ENCODE measurements at regions not wholly inside any gene's neighbourhood (a gene's known extent, or its start where the extent isn't known, plus 50 kb on each side); places are given as distances from the start of the nearest gene placed in this dataset.

DNA sequence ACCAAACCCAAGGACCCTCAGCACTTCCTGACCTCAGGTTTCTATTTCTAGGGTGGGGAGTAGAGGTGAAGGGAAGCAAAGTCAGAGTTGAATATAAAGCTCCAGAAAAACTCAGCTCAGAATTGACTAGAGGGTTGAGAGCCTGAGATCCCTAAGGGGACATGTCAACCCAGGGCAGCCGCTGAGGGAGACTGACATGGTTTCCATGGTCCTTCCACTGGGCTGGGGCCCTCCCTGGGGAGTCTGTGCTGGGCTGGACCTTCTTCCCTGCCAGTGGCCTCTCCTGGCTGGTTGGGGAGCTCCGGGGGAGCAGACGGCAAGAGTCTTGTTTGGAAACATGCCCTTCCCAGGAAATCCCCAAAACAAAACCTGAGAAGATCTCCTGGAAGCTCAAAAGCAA lies 121.3 kb downstream of the METRNL start:
- Mint-ChIP-seq H3K4me1 (ENCODE audit: unreplicated experiment) (peaks cover 9% of the 10 kb centered on the region), H3K27me3 (no peaks in the 10 kb centered on the region), H3K27ac (no peak overlapping the region), H3K36me3 (no peaks in the 10 kb centered on the region), H3K9me3 (peaks cover 7% of the 10 kb centered on the region), H3K4me3 (no peak overlapping the region)
- TF ChIP-seq, protein P1, sequence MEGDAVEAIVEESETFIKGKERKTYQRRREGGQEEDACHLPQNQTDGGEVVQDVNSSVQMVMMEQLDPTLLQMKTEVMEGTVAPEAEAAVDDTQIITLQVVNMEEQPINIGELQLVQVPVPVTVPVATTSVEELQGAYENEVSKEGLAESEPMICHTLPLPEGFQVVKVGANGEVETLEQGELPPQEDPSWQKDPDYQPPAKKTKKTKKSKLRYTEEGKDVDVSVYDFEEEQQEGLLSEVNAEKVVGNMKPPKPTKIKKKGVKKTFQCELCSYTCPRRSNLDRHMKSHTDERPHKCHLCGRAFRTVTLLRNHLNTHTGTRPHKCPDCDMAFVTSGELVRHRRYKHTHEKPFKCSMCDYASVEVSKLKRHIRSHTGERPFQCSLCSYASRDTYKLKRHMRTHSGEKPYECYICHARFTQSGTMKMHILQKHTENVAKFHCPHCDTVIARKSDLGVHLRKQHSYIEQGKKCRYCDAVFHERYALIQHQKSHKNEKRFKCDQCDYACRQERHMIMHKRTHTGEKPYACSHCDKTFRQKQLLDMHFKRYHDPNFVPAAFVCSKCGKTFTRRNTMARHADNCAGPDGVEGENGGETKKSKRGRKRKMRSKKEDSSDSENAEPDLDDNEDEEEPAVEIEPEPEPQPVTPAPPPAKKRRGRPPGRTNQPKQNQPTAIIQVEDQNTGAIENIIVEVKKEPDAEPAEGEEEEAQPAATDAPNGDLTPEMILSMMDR (conservative IDR thresholded peaks at IDR 0.05) = no peak
- no peak for DNase-seq (ENCODE audit: extremely low spot score, unreplicated experiment)

DNA sequence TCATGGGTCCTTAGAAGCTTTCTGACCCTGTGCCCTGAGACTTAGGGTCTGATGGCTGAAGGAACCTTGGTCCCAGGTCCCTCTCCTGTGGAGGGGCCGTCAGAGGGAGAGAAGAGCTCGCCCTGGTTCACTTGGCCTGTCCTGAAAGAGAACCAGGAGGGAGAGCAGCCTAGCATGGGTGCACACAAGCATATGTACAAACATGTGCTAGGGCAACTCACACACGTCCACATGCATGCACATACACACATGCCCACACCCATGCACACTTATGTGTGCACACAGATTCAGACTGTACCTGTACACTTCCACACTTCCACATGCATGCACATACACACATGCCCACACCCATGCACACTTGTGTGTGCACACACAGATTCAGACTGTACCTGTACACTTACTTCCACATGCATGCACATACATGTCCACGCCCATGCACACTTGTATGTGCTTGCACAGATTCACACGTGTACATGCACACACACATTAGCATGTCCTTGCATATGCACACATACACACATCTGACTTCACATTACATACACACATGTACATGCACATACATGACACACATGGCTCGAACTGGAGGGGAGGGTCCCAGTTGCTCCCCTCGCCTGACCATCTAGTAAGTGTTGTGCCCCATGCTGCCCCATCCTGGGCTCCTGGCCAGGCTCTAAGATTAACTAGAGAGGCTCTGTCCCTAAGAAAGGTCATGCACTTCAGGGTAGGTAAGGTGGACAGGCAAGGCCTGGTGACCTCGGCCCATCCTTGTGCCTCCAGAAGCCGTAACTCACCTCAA lies 122.0 kb downstream of the METRNL start:
- H3K27me3 Mint-ChIP-seq = no peaks in the 10 kb centered on the region
- no peak for DNase-seq (ENCODE audit: extremely low spot score, unreplicated experiment)
- peaks cover 7% of the 10 kb centered on the region for H3K9me3 Mint-ChIP-seq
- TF ChIP-seq, protein P1 (conservative IDR thresholded peaks at IDR 0.05) = no peak
- H3K36me3 Mint-ChIP-seq = no peaks in the 10 kb centered on the region
- H3K27ac Mint-ChIP-seq = no peak overlapping the region
- peaks cover 9% of the 10 kb centered on the region for H3K4me1 Mint-ChIP-seq (ENCODE audit: unreplicated experiment)
- no peak overlapping the region for H3K4me3 Mint-ChIP-seq

DNA sequence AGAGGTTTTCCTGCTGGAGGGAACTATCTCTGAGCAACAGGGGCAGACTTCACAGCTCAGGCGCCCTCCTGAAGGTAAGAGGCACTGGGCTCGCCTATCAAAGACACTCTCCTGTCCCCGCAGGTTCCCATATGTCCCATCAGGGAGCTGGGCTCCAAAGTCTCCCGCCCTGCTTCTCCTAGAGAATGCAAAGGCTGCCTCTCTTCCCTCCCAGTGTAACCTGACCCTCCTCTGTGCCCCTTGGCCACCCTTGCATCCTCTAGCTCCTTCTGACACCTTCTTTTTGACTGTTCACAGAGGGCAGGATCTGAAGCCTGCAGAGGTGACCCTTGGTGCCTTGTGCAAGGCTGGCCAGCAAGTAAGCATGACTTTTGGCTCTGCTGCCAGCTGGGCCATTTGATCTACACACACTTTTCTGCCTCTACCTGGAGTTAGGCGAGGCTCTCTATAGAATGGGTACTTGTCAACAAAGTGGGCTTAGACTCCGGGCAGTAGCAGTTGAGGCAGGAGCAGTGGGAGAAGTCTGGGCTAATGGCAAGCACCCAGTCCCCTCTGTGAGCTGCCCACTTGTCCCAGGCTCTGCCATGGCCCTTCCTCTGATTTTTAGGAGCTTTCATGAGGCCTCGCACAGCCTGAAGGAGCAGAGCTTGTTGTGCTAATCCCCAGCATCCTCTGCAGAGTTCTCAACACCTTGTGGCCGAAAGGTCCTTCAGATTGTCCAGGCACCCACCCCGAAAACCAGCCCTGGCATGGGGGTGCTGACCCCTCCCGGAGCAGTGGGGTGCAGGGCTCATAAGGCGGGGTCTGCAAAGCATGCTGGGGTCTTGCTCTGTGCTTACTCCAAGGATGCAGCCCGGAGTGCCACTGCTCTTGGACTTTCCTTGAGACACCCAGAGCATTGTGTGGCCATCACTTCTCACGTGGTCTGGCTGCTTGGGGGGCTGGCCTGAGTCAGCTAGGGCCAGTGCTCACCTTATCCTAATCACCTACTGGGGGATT lies 122.9 kb downstream of the METRNL start:
- Mint-ChIP-seq H3K27ac (no peak overlapping the region), H3K9me3 (peaks cover 7% of the 10 kb centered on the region), H3K27me3 (no peaks in the 10 kb centered on the region), H3K36me3 (no peaks in the 10 kb centered on the region), H3K4me3 (no peak overlapping the region), H3K4me1 (ENCODE audit: unreplicated experiment) (peaks cover 9% of the 10 kb centered on the region)
- TF ChIP-seq, protein P1 (conservative IDR thresholded peaks at IDR 0.05) = no peak
- DNase-seq (ENCODE audit: extremely low spot score, unreplicated experiment) = no peak

DNA sequence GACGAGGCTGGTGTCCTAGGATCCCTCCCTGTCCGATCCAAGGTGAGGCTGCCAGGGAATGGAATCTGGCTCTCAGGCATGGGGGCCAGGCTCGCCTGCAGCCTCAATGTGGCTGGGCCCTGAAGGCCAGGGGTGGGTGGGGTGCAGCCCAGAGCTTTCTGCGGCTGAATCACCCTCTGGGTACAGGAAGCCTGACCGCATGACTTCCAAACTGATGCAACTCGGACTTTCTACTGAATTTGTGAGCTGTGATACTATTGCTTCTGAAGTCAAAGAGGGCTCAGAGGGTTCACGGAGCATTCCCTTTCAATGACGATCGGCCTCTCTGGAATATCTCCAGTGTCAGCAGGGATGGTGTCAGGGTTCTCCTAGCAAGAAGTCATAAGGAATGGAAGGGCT lies 123.7 kb downstream of the METRNL start:
- Mint-ChIP-seq H3K9me3 (peaks cover 7% of the 10 kb centered on the region), H3K4me1 (ENCODE audit: unreplicated experiment) (peaks cover 9% of the 10 kb centered on the region), H3K36me3 (no peaks in the 10 kb centered on the region), H3K27ac (no peak overlapping the region), H3K4me3 (no peak overlapping the region), H3K27me3 (no peaks in the 10 kb centered on the region)
- DNase-seq (ENCODE audit: extremely low spot score, unreplicated experiment) = no peak
- TF ChIP-seq, protein P1 (conservative IDR thresholded peaks at IDR 0.05) = no peak

DNA sequence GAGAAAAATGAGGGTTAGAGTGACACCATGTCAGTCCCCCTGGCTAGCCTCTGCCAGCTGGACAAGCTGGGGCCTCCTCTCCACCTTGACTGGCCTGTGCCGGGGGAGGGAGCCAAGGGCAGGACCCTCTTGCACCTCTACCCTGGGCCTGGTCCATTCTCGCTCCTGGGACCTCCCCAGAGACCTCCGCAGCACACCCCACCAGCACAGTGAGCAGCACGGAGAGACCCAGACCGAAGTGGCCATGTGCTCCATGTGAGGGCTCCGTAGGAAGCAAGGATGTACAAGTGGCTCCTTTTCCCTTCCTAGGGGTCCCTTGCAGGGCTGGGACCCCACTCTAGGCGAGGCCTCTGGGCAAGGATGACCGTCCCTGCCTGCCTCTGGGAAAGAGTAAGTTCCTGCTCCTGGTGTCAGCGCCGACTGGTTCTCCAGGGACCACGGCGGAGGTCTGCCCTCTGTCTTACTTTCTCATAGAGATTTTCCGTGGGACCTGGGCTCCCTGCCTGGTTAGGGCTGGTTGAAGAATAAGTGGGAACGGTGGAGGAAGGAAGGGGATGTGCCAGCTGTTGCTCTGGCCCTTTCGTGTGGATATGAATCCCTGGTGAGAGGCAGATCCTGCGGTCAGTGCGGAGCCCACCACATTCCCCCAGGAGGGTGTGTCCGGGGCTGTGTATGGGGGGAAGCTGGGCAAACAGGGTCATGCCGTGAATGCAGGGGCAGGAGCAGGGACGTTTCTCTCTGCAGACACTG lies 124.2 kb downstream of the METRNL start:
- no peaks in the 10 kb centered on the region for H3K27me3 Mint-ChIP-seq
- no peak for DNase-seq (ENCODE audit: extremely low spot score, unreplicated experiment)
- H3K4me1 Mint-ChIP-seq (ENCODE audit: unreplicated experiment) = peaks cover 9% of the 10 kb centered on the region
- no peaks in the 10 kb centered on the region for H3K36me3 Mint-ChIP-seq
- no peak overlapping the region for H3K27ac Mint-ChIP-seq
- TF ChIP-seq, protein P1 (conservative IDR thresholded peaks at IDR 0.05) = no peak
- H3K9me3 Mint-ChIP-seq = peaks cover 7% of the 10 kb centered on the region
- no peak overlapping the region for H3K4me3 Mint-ChIP-seq

Data from type B pancreatic cell (in vitro differentiated cells).